HG02798 (cell line): ENCODE measurements at regions not wholly inside any gene's neighbourhood (a gene's known extent, or its start where the extent isn't known, plus 50 kb on each side); places are given as distances from the start of the nearest gene placed in this dataset.

Experiments used
- ATAC-seq: cut with Tn5 transposase; IDR thresholded peaks from one replicate; pipeline ENCODE4 v1.9.1; 2021; ENCODE audit warnings: mild to moderate bottlenecking; ENCODE audit not compliant: unreplicated experiment, poor library complexity

GRCh38 chr21:16280686-16281091 is 550.9 kb downstream of the USP25 start:
- ATAC-seq = no peak

- no peak for ATAC-seq
Measured at GRCh38 chr21:16283516-16283915, 553.7 kb downstream of the USP25 start.

GRCh38 chr21:16285605-16286126 is 555.9 kb downstream of the USP25 start:
- no peak for ATAC-seq

GRCh38 chr21:16287046-16287445 is 557.3 kb downstream of the USP25 start:
- no peak for ATAC-seq

GRCh38 chr21:16291296-16291695 is 561.5 kb downstream of the USP25 start:
- no peak for ATAC-seq

GRCh38 chr21:16294128-16294527 is 564.3 kb downstream of the USP25 start:
- no peak for ATAC-seq

- ATAC-seq = no peak
Measured at GRCh38 chr21:16302851-16303282, 573.1 kb downstream of the USP25 start.

- no peak for ATAC-seq
Measured at GRCh38 chr21:16304174-16305095, 574.7 kb downstream of the USP25 start.

GRCh38 chr21:16305686-16306085 is 575.9 kb downstream of the USP25 start:
- ATAC-seq = no peak

- no peak for ATAC-seq
Measured at GRCh38 chr21:16307256-16307655, 577.5 kb downstream of the USP25 start.

GRCh38 chr21:16308269-16308668 is 578.5 kb downstream of the USP25 start:
- ATAC-seq = peak; percentile 86

- ATAC-seq = no peak
Measured at GRCh38 chr21:16309250-16309971, 579.6 kb downstream of the USP25 start.

- no peak for ATAC-seq
Measured at GRCh38 chr21:16310176-16310575, 580.4 kb downstream of the USP25 start.

GRCh38 chr21:16311229-16311628 is 581.4 kb downstream of the USP25 start:
- no peak for ATAC-seq

GRCh38 chr21:16312321-16312720 is 582.5 kb downstream of the USP25 start:
- no peak for ATAC-seq

- ATAC-seq = no peak
Measured at GRCh38 chr21:16315223-16315622, 585.4 kb downstream of the USP25 start.

GRCh38 chr21:16318651-16319300 is 589.0 kb downstream of the USP25 start:
- ATAC-seq = no peak

- ATAC-seq = no peak
Measured at GRCh38 chr21:16320110-16320509, 590.3 kb downstream of the USP25 start.

- ATAC-seq = no peak
Measured at GRCh38 chr21:16322454-16322853, 592.7 kb downstream of the USP25 start.

GRCh38 chr21:16323596-16323995 is 593.8 kb downstream of the USP25 start:
- ATAC-seq = no peak

- no peak for ATAC-seq
Measured at GRCh38 chr21:16324630-16325029, 594.8 kb downstream of the USP25 start.
